Stomach (tissue), 8 donors: ENCODE measurements at regions not wholly inside any gene's neighbourhood (a gene's known extent, or its start where the extent isn't known, plus 50 kb on each side); places are given as distances from the start of the nearest gene placed in this dataset.

ENCODE experiments used
- DNase-seq, 2 donors: peaks; one replicate each; pipeline versions ENCODE4 v3.0.0 to v3.0.0-alpha.2; 2013 to 2019
- H3K27ac ChIP-seq, 5 donors: fragments of 200-600 bp in 4 of 5; sonication (generic) in 4 of 5; one replicate each; pipeline ENCODE4 v1.5.1; 2013 to 2019; ENCODE audit warnings: mild to moderate bottlenecking in 1 of 5, moderate library complexity in 1 of 5
- H3K27me3 ChIP-seq, 3 donors: fragments of 200-600 bp; sonication (generic); one replicate each; pipeline ENCODE4 v1.5.1; 2017 to 2019; ENCODE audit warnings: mixed run types in 1 of 3
- H3K36me3 ChIP-seq, 4 donors: fragments of 200-600 bp; sonication (generic); 1 replicate in 3 of 4; 2 replicates in 1 of 4; pipeline ENCODE4 v1.5.1; 2016 to 2019
- H3K4me1 ChIP-seq, 4 donors: fragments of 200-600 bp; sonication (generic); one replicate each; pipeline ENCODE4 v1.5.1; 2016 to 2019
- H3K4me3 ChIP-seq, 4 donors: fragments of 200-600 bp; sonication (generic) in 3 of 4; one replicate each; pipeline ENCODE4 v1.5.1; 2016 to 2019; ENCODE audit warnings: mild to moderate bottlenecking in 1 of 4
- H3K9me3 ChIP-seq, 4 donors: fragments of 200-600 bp; sonication (generic); one replicate each; pipeline ENCODE4 v1.5.1; 2016 to 2019
- EP300 ChIP-seq: sonication (generic); formaldehyde crosslinking; IDR thresholded peaks from one replicate; pipeline ENCODE4 v1.6.1; 2017; ENCODE audit warnings: antibody characterized with exemption
- POLR2A ChIP-seq, 4 donors: fragments of 450-650 bp; IDR thresholded peaks; one replicate each; pipeline ENCODE4 v1.6.1; 2016; ENCODE audit warnings: antibody characterized with exemption in 4 of 4, control low read depth in 2 of 4, mild to moderate bottlenecking in 1 of 4, moderate library complexity in 1 of 4
- POLR2AphosphoS5 ChIP-seq, 3 donors: sonication (generic); formaldehyde crosslinking; IDR thresholded peaks; one replicate each; pipeline ENCODE4 v1.6.1; 2016; ENCODE audit warnings: antibody characterized with exemption in 3 of 3
- WGBS, 5 donors: extraction: QIAGEN DNeasy Blood & Tissue Kit in 3 of 5; methylation state at CpG; one replicate each; pipeline versions ENCODE4 v1.1.5 to v1.1.7; 2013 to 2018; 5-methylcytosine and 5-hydroxymethylcytosine counted together
- intact Hi-C: fragments of 100-400 bp; cut with DNase I; formaldehyde crosslinking; loops from one replicate; pipeline ENCODE4 v1.15.1; 2023; ENCODE audit warnings: low total_unique reads
- TF ChIP-seq, protein P1 (sequence below), 7 experiments: fragments of 450-650 bp in 4 of 7; fragments of 200-600 bp in 3 of 7; sonication (generic) in 3 of 7; IDR thresholded peaks; one replicate each; pipeline ENCODE4 v1.5.1; 2016 to 2019; ENCODE audit warnings: antibody characterized with exemption in 7 of 7, control low read depth in 2 of 7, mild to moderate bottlenecking in 1 of 7
- donor health status: healthy with polysubstance abuse.
- donor health status: Bipolar disorder and iron deficiency.
- donor health status: healthy.

GRCh38 chr4:159422626-159423025 is 319.7 kb downstream of the RAPGEF2 start:
- Histone ChIP-seq H3K9me3 (peaks cover 0 to 26% (median 22%) of the 10 kb centered on the region in 4 donors), H3K36me3 (no peaks in the 10 kb centered on the region), H3K4me1 (no peaks in the 10 kb centered on the region), H3K27me3 (no peaks in the 10 kb centered on the region), H3K4me3 (no peak overlapping the region), H3K27ac (no peak overlapping the region)
- intact Hi-C loops, result no loop called here
- no peak for DNase-seq
- TF ChIP-seq POLR2A (IDR thresholded peaks at IDR 0.05), result no peak
- TF ChIP-seq, protein P1, sequence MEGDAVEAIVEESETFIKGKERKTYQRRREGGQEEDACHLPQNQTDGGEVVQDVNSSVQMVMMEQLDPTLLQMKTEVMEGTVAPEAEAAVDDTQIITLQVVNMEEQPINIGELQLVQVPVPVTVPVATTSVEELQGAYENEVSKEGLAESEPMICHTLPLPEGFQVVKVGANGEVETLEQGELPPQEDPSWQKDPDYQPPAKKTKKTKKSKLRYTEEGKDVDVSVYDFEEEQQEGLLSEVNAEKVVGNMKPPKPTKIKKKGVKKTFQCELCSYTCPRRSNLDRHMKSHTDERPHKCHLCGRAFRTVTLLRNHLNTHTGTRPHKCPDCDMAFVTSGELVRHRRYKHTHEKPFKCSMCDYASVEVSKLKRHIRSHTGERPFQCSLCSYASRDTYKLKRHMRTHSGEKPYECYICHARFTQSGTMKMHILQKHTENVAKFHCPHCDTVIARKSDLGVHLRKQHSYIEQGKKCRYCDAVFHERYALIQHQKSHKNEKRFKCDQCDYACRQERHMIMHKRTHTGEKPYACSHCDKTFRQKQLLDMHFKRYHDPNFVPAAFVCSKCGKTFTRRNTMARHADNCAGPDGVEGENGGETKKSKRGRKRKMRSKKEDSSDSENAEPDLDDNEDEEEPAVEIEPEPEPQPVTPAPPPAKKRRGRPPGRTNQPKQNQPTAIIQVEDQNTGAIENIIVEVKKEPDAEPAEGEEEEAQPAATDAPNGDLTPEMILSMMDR (IDR thresholded peaks at IDR 0.05), result no peak
- no peak for TF ChIP-seq EP300
- TF ChIP-seq POLR2AphosphoS5 (IDR thresholded peaks at IDR 0.05), result no peak
- 88 to 100% (median 96%) methylated on average over 1 of the region's 1 CpG for WGBS, 5 donors

DNA sequence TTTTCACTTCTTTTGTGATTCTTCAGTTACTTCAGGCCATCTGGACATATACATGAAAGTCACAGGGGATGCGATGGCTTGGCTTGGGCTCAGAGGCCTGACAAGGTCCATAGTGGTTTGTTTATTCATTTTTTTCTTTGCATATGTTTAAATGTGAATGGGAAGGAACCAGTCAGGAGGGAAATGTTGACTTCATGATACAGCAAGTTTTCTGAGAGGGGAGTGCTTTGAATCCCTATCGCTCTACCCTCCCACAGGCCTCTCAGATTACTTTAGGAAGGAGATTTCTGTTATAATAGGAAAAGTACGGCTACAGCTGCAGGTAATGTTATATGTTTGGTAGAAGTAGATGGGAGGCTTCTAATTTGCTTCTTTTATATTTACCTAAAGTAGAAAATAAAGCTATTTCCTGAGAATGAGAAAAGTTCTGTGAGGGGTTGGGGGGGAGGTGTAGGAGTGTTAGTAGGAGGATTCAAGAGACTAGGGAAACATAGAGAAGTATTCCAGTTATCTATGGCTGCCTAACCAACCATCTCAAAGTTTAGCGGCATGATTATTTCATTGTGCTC is 322.9 kb downstream of the RAPGEF2 start:
- H3K27ac ChIP-seq, result no peak overlapping the region
- H3K4me3 ChIP-seq, result no peak overlapping the region
- peaks cover 0 to 9% (median 4%) of the 10 kb centered on the region in 4 donors for H3K4me1 ChIP-seq
- DNase-seq, result no peak
- H3K9me3 ChIP-seq, result peaks cover 0 to 5% (median 4%) of the 10 kb centered on the region in 4 donors
- intact Hi-C loops, result no loop called here
- H3K36me3 ChIP-seq, result no peaks in the 10 kb centered on the region
- whole genome bisulfite sequencing, 5 donors, result 51 to 70% (median 59%) methylated on average over 4 of the region's 4 CpGs
- H3K27me3 ChIP-seq, result no peaks in the 10 kb centered on the region
- TF ChIP-seq, protein P1 (IDR thresholded peaks at IDR 0.05), result no peak
- TF ChIP-seq EP300 (no peak), POLR2AphosphoS5 (IDR thresholded peaks at IDR 0.05) (no peak), POLR2A (IDR thresholded peaks at IDR 0.05) (no peak)

GRCh38 chr4:159428293-159428692 is 325.4 kb downstream of the RAPGEF2 start:
- TF ChIP-seq POLR2AphosphoS5 (IDR thresholded peaks at IDR 0.05) (no peak), EP300 (no peak), POLR2A (IDR thresholded peaks at IDR 0.05) (no peak)
- TF ChIP-seq, protein P1 (IDR thresholded peaks at IDR 0.05), result no peak
- DNase-seq, result no peak
- H3K27ac ChIP-seq, result no peak overlapping the region
- no peaks in the 10 kb centered on the region for H3K27me3 ChIP-seq
- intact Hi-C loops, result no loop called here
- no peaks in the 10 kb centered on the region for H3K9me3 ChIP-seq
- H3K36me3 ChIP-seq, result no peaks in the 10 kb centered on the region
- 91 to 96% (median 93%) methylated on average over 5 of the region's 5 CpGs for WGBS, 5 donors
- no peak overlapping the region for H3K4me3 ChIP-seq
- H3K4me1 ChIP-seq, result peaks cover 0 to 9% (median 4%) of the 10 kb centered on the region in 4 donors

- 15 to 29% (median 22%) methylated on average over 6 of the region's 6 CpGs for WGBS, 5 donors
These were observed 326.3 kb downstream of the RAPGEF2 start for GRCh38 chr4:159428975-159429692.

More at GRCh38 chr4:159428975-159429692, 326.3 kb downstream of the RAPGEF2 start:
- H3K9me3 ChIP-seq, result no peaks in the 10 kb centered on the region
- H3K4me1 ChIP-seq, result peaks cover 0 to 9% (median 4%) of the 10 kb centered on the region in 4 donors
- H3K27me3 ChIP-seq, result no peaks in the 10 kb centered on the region
- intact Hi-C loops, result no loop called here
- DNase-seq, result no peak
- TF ChIP-seq EP300, result no peak
- TF ChIP-seq POLR2A (IDR thresholded peaks at IDR 0.05), result no peak
- TF ChIP-seq POLR2AphosphoS5 (IDR thresholded peaks at IDR 0.05), result no peak
- TF ChIP-seq, protein P1 (IDR thresholded peaks at IDR 0.05), result no peak
- H3K27ac ChIP-seq, result no peak overlapping the region
- H3K4me3 ChIP-seq, result no peak overlapping the region
- H3K36me3 ChIP-seq, result no peaks in the 10 kb centered on the region
